Suppressor macrophage treated with lipopolysaccharide for 4 hours (primary cell): ENCODE measurements at regions not wholly inside any gene's neighbourhood (a gene's known extent, or its start where the extent isn't known, plus 50 kb on each side); places are given as distances from the start of the nearest gene placed in this dataset.

Source experiments
- DNase-seq: peaks from one replicate; pipeline ENCODE4 v3.0.0-alpha.2; 2020

- no peak for DNase-seq
These were observed 523.1 kb upstream of the ZNF462 start for GRCh38 chr9:106339882-106340281.

- DNase-seq = no peak
These were observed 512.2 kb upstream of the ZNF462 start for GRCh38 chr9:106350777-106351176.

GRCh38 chr9:106356924-106357323, 506.0 kb upstream of the ZNF462 start:
- DNase-seq = no peak

- DNase-seq = no peak
These were observed 504.6 kb upstream of the ZNF462 start for GRCh38 chr9:106358331-106358730.

- no peak for DNase-seq
These were observed 486.3 kb upstream of the ZNF462 start for GRCh38 chr9:106376689-106377088.

GRCh38 chr9:106383072-106383471, 479.9 kb upstream of the ZNF462 start:
- DNase-seq = no peak

GRCh38 chr9:106387965-106388364, 475.0 kb upstream of the ZNF462 start:
- DNase-seq = no peak

DNA sequence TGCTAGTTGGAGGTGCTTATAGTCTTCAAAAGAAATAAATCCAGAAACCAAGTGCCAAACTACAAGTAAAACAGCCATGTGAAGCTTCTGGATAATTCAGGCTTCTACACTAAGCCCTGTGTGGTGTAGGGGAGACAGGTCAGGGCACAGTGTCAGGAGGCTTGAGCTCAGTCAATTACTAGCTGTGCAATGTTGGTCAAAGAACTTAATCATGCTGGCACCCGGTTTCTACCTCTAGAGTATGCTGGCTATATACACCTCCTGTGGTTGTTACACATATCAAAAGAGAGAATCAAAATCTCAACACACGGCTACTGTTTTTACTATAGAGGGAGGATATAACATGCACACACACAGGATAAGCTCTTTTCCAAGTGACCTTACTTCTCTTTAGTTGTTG, 469.7 kb upstream of the ZNF462 start:
- DNase-seq = no peak

DNA sequence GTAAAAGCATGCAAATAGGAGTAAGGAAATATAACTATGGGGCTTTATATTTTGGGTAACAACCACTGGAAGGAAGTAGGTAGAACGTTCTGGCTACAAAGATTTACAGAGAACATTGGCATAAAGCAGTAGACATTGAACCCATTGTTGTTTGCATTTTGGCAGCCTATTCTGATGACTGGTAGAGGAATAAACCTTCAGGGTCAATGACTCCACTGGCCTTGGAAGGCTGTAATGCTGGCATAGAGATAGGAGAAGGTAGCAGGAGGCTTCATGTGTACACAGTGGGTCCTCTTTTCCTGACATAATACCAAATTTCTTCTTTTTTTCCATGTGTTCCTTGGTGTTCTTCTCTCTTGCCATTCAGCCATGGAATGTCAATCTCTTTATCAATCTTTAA, 462.8 kb upstream of the ZNF462 start:
- no peak for DNase-seq

- no peak for DNase-seq
These were observed 462.0 kb upstream of the ZNF462 start for GRCh38 chr9:106400950-106401349.

DNA sequence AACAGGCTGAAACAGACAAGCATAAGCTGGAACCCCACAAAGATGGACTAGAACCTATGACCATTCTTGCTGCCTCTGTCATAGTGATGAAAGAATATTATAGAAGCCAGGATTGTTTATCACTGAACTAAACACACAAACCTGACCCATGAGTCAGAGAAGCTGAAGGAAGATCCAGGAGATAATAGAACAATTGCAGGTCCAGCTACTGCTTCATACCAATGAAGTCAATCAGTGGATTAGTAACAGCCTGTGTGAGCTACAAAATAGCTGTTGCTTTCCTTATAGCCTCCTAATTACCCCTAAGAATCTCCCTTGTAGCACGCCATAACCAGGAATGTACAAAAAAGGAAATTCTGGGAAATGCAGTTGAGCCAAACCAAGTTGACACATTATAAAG, 459.9 kb upstream of the ZNF462 start:
- DNase-seq = no peak

DNA sequence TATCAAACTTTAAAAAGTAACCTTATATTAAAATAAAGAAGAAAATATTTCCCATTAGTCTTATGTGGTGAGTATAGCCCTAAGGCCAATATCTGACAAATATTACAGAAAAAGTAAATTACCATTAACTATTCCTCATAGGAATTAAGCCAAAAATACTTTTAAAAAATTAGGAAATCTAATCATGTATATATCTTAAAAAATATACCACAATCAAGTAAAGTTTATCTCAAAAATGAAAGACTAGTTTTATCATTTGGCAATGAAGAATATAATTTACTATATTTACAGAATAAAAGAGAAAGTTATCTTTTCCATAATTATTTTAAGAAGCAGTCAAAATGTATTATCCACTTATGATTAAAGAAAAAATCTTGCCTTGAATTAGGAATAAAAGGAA, 458.8 kb upstream of the ZNF462 start:
- no peak for DNase-seq

DNA sequence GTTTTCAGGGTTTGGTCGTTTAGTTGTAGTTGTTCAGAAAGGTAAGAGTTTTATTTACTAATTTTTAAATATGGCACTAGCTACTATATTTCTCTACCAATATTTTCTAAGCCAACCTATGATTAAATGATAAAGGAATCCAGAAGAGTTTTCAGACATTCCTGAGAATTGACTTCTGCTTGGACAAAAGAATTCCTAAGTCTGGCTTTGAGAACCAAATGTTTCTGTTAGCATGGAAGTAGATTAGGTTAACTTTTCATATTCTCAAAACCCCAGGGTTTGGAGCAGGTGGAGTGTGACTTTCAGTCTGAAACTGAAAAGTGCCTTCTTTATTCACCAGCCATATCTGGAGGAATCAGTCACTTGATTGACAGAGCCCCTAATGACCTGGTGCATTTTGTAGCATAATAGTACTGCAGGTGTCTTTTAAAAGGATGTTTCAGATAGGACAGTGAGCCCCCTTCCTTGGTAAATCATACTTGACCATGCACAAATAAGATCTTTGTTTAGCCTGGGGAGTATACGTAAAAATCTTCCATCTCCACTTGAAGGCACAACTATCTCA, 457.0 kb upstream of the ZNF462 start:
- DNase-seq = no peak

- DNase-seq = no peak
These were observed 448.9 kb upstream of the ZNF462 start for GRCh38 chr9:106414042-106414441.

DNA sequence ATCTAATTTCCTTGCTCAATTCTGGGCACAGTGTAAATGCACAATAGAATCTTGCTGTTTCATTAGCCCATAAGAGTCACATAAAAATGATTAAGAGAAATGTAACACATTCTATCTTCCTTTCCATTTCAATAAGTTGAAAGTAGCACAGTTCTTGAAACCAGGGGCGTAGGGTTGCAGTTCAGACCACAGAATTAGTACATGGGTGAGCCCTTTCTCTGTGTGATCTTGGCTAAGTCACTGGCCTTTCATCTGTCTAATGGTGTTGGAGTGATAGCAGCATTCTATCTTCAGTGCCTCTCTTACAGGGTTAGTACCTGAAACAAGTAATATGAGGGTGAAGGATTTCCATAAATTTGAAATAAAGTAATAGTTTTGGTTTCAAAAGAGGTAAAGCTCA, 445.3 kb upstream of the ZNF462 start:
- no peak for DNase-seq

GRCh38 chr9:106419829-106420228, 443.1 kb upstream of the ZNF462 start:
- no peak for DNase-seq

- no peak for DNase-seq
These were observed 442.4 kb upstream of the ZNF462 start for GRCh38 chr9:106420511-106420944.

- DNase-seq = no peak
These were observed 441.2 kb upstream of the ZNF462 start for GRCh38 chr9:106421772-106422171.

- no peak for DNase-seq
These were observed 439.4 kb upstream of the ZNF462 start for GRCh38 chr9:106423575-106423974.

DNA sequence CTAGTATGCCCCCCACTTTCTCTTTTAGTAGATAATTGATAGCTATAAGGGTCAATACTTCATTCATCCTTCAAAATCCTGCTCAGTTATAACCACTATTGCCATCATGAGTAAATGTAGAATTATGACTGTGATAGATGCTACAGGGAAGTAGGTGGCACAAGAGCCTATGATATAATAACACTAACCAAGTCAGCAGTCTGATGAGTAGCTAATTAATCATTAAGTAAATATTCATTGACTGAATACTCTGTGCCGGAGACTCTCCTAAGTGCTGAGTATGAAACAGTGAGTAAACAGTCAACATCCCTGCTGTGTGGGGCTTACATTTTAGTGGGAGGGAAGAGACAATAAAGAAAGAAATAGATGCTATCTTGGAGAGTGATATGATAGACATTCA, 430.3 kb upstream of the ZNF462 start:
- no peak for DNase-seq

GRCh38 chr9:106438928-106439327, 424.0 kb upstream of the ZNF462 start:
- DNase-seq = no peak

GRCh38 chr9:106441283-106441682, 421.7 kb upstream of the ZNF462 start:
- no peak for DNase-seq

GRCh38 chr9:106443520-106443919, 419.4 kb upstream of the ZNF462 start:
- DNase-seq = no peak

GRCh38 chr9:106445107-106445506, 417.9 kb upstream of the ZNF462 start:
- no peak for DNase-seq

DNA sequence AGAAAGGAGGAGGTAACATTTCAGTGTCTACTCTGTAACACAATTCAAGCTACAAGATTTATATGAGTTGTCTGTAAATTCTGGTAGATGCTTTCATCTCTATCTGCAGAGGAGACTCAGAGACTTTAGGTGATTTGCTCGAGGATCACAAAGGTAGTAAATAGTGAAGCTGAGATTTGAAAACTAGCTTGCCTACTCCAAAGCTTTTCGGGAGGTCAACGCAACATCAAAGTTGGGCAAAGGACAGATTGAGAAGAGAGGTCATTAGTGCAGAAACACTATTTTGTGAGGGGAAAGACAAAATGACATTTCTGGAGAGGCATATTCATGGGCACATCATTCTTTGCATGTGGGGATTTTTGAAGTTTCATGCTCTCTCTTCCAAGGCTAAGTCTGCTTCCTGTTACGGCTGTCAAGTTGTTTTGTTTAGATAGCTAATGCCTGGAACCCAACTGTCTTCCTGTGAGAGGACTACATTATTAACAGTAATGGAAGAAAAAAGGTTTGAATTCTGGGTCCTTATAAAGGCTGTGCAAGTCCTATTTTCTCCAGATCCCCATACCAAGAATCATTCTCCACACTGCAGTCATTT, 413.5 kb upstream of the ZNF462 start:
- DNase-seq = no peak
